GM12872 (cell line): ENCODE measurements at regions not wholly inside any gene's neighbourhood (a gene's known extent, or its start where the extent isn't known, plus 50 kb on each side); places are given as distances from the start of the nearest gene placed in this dataset.

Experiments
- CTCF ChIP-seq: IDR thresholded peaks from 3 replicates; pipeline ENCODE4 v1.5.1; 2011; ENCODE audit warnings: low read depth, mild to moderate bottlenecking, low read length, moderate library complexity; ENCODE audit not compliant: insufficient read depth

DNA sequence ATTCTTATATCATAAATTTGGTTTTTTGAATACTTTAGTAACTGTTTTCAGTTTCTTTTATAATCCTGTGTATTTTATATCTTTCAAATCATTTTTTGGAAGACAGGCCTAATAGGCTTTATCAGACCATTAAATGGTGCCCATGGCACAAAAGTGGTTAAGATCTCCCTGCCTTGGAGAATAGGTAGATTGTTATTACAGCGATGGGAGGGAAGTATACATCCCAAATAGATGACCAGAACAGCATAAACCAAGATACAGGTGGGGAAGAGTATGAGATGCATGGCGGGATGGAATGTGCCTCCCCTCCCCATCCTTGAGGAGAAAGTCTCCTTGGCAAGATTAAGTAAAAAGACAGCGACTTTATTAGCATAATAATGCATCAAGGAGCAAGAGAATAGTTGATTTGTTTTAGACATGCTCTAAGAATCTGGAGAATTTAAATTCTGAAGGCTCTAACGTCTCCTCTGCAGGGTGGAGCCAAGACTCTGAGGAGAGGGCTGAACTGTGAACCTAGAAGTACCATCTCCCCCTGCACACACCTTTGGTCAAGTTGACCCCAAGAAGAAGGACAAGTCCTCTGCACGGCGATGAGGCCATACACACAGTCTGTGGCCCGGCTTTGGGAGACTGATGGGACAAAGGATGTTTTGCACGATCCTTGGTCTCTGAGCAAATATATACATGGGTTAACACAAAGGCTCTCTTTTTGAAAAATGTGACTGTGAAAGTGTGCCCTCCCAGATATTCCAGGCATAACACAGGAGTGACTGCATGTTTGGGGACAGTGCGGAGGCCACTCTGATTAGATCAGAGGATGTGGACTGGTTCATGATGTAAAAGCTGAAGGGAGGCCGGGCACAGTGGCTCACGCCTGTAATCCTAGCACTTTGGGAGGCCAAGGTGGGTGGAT lies 61.1 kb upstream of the SLC35C1 start:
- TF ChIP-seq CTCF, result no peak

DNA sequence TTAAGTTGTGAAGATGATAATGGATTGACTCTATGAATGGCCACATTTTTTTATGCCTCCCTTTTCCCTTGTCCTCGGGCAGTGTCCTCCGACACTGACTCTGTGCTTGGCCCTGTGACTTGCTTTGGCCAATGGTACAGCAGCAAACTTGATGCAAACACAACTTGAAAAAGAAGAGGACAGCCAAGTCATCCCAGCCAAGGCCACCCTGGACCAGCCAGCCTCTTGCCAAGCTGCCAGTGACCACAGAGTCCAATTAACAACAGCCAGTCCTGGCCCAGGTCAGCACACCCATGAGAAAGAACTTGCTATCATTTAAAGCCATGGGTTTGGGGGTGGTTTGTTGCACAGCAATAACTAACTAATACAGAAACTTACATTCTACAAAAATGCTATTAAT lies 63.4 kb upstream of the SLC35C1 start:
- TF ChIP-seq CTCF, result no peak

- TF ChIP-seq CTCF, result no peak
Observed at GRCh38 chr11:45741032-45741431, 63.9 kb upstream of the SLC35C1 start.

DNA sequence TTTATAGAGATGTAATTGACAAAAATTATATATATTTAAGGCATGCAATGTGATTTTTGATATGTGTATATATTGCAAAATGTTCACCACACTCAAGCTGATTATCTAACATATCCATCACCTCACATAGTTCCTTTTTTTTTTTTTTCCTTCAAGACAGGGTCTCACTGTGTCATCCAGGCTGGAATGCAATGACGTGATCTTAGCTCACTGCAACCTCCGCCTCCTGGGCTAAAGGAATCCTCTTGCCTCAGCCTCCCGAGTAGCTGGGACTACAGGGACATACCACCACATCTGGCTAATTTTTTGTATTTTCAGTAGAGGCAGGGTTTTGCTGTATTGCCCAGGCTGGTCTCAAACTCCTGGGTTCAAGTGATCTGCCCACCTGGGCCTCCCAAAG lies 65.1 kb upstream of the SLC35C1 start:
- TF ChIP-seq CTCF, result no peak

- no peak for TF ChIP-seq CTCF
Observed at GRCh38 chr11:45737056-45737455, 67.9 kb upstream of the SLC35C1 start.

GRCh38 chr11:45736424-45736823 lies 68.5 kb upstream of the SLC35C1 start:
- no peak for TF ChIP-seq CTCF

DNA sequence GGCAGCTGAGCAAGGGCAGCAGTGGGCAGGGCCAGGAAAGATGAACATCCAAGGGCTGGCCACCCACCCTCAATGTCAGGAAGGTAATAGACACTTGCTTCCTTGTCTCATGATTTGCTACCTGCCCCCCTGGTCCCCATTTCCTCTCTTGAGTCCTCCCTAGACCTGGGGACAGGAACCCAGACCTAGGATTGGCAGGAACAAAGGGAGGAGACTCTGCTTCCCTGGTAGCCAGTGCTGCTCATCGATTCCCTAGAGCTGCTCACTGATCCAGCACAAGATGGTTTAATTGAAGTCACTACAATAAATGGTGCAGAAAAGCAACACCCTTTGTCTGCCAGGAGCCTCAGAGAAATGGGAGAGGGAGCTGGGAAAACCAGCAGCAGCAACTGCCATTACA lies 67.8 kb upstream of the CHST1 start:
- TF ChIP-seq CTCF, result no peak

DNA sequence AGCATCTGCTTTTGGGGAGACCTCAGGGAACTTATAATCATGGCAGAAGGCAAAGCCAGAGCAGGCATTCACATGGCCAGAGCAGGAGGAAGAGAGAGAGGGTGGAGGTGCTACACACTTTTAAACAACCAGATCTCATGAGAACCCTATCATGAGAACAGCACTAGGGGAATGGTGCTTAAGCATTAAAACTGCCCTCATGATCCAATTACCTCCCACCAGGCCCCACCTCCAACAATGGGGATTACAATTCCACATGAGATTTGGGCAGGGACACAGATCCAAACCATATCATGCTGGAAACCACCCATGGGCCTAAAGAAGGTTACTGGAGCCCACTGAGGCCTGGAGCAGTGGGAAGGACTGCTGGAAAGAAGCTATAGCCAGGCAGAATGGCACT lies 66.9 kb upstream of the CHST1 start:
- no peak for TF ChIP-seq CTCF
